ENCODE measurements at regions not wholly inside any gene's neighbourhood (a gene's known extent, or its start where the extent isn't known, plus 50 kb on each side); places are given as distances from the start of the nearest gene placed in this dataset.

DNA sequence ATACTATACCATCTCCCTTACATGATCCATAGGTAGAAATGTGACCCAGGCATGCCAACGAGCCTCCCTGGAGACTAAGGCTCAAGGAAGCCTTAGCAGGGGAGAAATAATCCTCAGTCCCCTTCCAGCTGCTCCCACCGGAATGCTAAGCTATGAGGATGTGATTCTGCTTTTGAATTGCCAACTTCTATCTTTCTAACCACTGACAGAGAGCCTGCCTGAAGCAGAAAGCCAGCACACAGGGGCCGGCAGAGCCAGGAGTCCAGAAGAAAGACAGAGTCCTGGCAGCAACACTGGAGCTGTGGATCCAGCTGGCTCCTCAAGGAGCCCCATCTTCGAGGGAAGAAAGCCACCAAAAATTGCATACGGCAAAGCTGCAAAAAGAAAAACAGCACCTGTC lies 579.6 kb upstream of the CDH5 start:
- TF ChIP-seq POLR2A (IDR thresholded peaks at IDR 0.05), result no peak
- TF ChIP-seq, protein P1, sequence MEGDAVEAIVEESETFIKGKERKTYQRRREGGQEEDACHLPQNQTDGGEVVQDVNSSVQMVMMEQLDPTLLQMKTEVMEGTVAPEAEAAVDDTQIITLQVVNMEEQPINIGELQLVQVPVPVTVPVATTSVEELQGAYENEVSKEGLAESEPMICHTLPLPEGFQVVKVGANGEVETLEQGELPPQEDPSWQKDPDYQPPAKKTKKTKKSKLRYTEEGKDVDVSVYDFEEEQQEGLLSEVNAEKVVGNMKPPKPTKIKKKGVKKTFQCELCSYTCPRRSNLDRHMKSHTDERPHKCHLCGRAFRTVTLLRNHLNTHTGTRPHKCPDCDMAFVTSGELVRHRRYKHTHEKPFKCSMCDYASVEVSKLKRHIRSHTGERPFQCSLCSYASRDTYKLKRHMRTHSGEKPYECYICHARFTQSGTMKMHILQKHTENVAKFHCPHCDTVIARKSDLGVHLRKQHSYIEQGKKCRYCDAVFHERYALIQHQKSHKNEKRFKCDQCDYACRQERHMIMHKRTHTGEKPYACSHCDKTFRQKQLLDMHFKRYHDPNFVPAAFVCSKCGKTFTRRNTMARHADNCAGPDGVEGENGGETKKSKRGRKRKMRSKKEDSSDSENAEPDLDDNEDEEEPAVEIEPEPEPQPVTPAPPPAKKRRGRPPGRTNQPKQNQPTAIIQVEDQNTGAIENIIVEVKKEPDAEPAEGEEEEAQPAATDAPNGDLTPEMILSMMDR (IDR thresholded peaks at IDR 0.05), result no peak
